Spinal cord (tissue), 9 donors: ENCODE measurements at regions not wholly inside any gene's neighbourhood (a gene's known extent, or its start where the extent isn't known, plus 50 kb on each side); places are given as distances from the start of the nearest gene placed in this dataset.
"Not testable (repeated sequence)": the region's sequence is repeated elsewhere in the genome, so short reads cannot be mapped to it uniquely, and the experiment has no call there.

Experiments
- DNase-seq, 6 donors: peaks; one replicate each; pipeline versions ENCODE4 v3.0.0 to v3.0.0-alpha.2; 2013 to 2015; ENCODE audit warnings: low spot score in 6 of 6, low read depth in 4 of 6
- H3K27ac ChIP-seq: one replicate; pipeline ENCODE4 v1.5.1; 2013; ENCODE audit warnings: low read depth, low read length, control low read depth
- H3K27me3 ChIP-seq: one replicate; pipeline ENCODE4 v1.6.1; 2013; ENCODE audit warnings: low read length; ENCODE audit not compliant: control insufficient read depth, insufficient read depth
- H3K36me3 ChIP-seq: one replicate; pipeline ENCODE4 v1.6.1; 2013; ENCODE audit warnings: low read length; ENCODE audit not compliant: control insufficient read depth, insufficient read depth
- H3K4me1 ChIP-seq: one replicate; pipeline ENCODE4 v1.6.1; 2013; ENCODE audit warnings: low read length; ENCODE audit not compliant: control insufficient read depth, insufficient read depth
- H3K4me3 ChIP-seq: one replicate; pipeline ENCODE4 v1.5.1; 2013; ENCODE audit warnings: low read depth, low read length, control low read depth
- H3K9me3 ChIP-seq: one replicate; pipeline ENCODE4 v1.6.1; 2013; ENCODE audit warnings: low read length; ENCODE audit not compliant: control insufficient read depth, insufficient read depth
- WGBS: methylation state at CpG from one replicate; pipeline ENCODE4 v1.1.5; 2013; ENCODE audit warnings: missing lambda C conversion rate; ENCODE audit not compliant: insufficient coverage; 5-methylcytosine and 5-hydroxymethylcytosine counted together
- donor health status: healthy.

GRCh38 chr16:77511053-77511452 lies 76.2 kb upstream of the ADAMTS18 start:
- H3K27me3 ChIP-seq, result no peaks in the 10 kb centered on the region
- no peak overlapping the region for H3K27ac ChIP-seq
- no peaks in the 10 kb centered on the region for H3K9me3 ChIP-seq
- no peak for DNase-seq
- H3K4me1 ChIP-seq, result no peaks in the 10 kb centered on the region
- WGBS, result 69% methylated on average over 3 of the region's 5 CpGs
- H3K4me3 ChIP-seq, result no peak overlapping the region
- H3K36me3 ChIP-seq, result no peaks in the 10 kb centered on the region

- Histone ChIP-seq H3K27ac (no peak overlapping the region), H3K9me3 (no peaks in the 10 kb centered on the region), H3K36me3 (no peaks in the 10 kb centered on the region), H3K4me3 (no peak overlapping the region), H3K27me3 (no peaks in the 10 kb centered on the region), H3K4me1 (no peaks in the 10 kb centered on the region)
- 50% methylated on average over 5 of the region's 5 CpGs for WGBS
- DNase-seq, result peak in 1 of 6 donors; percentile 78
Measured at GRCh38 chr16:77514500-77515220, 79.8 kb upstream of the ADAMTS18 start.

- H3K36me3 ChIP-seq, H3K27ac ChIP-seq, H3K4me1 ChIP-seq, H3K9me3 ChIP-seq, DNase-seq, H3K4me3 ChIP-seq, H3K27me3 ChIP-seq: not testable (repeated sequence)
- 83% methylated on average over 3 of the region's 6 CpGs for WGBS
Measured at GRCh38 chr16:77525226-77525625, 90.4 kb upstream of the ADAMTS18 start.

DNA sequence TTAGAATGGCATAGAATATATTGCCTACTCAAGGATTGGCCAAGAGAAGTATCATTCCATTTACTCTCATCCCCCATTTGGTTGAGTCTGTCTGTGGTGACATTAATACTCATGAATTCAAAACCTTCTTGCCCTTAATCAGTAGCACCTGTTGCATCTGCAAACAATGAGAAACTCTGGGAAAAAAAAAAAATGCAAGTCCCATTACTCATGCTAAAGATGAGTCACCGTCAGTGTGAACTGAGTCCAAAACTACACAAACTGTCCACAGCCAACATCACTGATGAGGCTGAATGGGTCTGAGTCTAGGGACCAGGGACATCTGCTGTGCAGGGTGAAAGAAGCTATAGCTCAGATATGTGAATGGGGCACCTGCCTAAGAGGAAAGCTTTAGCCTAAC lies 96.9 kb upstream of the ADAMTS18 start:
- no peaks in the 10 kb centered on the region for H3K9me3 ChIP-seq
- H3K4me1 ChIP-seq, result no peaks in the 10 kb centered on the region
- no CpG with 5 or more reads among the region's 1 CpG for WGBS
- no peak overlapping the region for H3K27ac ChIP-seq
- no peak for DNase-seq
- H3K4me3 ChIP-seq, result no peak overlapping the region
- H3K36me3 ChIP-seq, result no peaks in the 10 kb centered on the region
- no peaks in the 10 kb centered on the region for H3K27me3 ChIP-seq

GRCh38 chr16:77536809-77537208 lies 102.0 kb upstream of the ADAMTS18 start:
- WGBS, result 39% methylated on average over 2 of the region's 5 CpGs
- H3K27ac ChIP-seq, result no peak overlapping the region
- no peaks in the 10 kb centered on the region for H3K4me1 ChIP-seq
- DNase-seq, result peak in 1 of 6 donors; percentile 53
- no peak overlapping the region for H3K4me3 ChIP-seq
- H3K9me3 ChIP-seq, result no peaks in the 10 kb centered on the region
- H3K27me3 ChIP-seq, result no peaks in the 10 kb centered on the region
- no peaks in the 10 kb centered on the region for H3K36me3 ChIP-seq

DNA sequence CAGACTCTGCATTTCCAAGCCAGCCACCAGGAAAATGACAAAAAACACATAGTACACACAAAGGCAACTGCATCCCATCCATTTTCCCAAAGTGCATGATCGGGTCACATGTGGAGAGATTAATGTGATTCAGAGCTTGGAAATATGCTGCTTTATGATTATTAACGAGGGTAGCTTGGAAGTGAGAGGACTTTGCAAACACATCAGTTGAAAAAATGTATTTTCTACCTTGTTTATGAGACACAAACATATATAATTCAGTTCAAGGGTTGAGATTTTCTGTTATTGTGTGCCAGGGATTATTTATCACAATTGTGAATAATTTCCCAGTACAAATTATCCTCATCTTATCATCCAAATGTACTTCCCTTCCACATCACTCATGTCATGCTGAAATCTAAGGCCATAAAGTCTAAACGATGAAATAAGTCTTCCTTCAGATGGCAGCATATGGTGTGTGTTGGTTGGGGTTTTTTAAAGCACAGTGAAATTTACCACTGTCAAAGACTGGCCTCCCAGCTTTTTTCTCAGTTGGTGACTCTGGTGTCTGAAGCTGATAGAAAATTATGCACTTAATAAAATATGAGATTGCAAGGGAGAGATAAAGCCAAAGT lies 104.7 kb upstream of the ADAMTS18 start:
- no peak overlapping the region for H3K4me3 ChIP-seq
- H3K4me1 ChIP-seq, result no peaks in the 10 kb centered on the region
- DNase-seq, result peak in 1 of 6 donors; percentile 73
- H3K36me3 ChIP-seq, result no peaks in the 10 kb centered on the region
- H3K27ac ChIP-seq, result no peak overlapping the region
- WGBS, result no CpG with 5 or more reads among the region's 3 CpGs
- no peaks in the 10 kb centered on the region for H3K27me3 ChIP-seq
- H3K9me3 ChIP-seq, result no peaks in the 10 kb centered on the region

DNA sequence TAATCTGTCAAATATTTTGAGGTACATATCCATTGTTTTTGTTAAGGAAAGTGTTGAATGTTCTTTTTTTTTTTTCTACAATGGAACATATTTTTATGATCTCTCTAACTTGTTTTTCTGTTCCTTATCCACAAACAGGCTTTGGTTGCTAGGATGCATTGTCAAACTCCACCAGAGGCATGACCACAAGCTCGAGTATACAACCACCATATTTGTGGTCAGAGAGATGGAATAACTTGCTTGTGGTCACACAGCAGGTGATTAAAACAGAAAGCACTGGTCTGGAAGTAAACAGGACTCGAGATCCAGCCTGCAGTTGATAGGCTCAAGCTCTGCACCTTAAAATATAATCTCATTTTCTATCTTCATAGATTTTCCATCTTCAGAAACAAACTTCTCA lies 105.8 kb upstream of the ADAMTS18 start:
- Histone ChIP-seq H3K36me3 (no peaks in the 10 kb centered on the region), H3K4me3 (no peak overlapping the region), H3K4me1 (no peaks in the 10 kb centered on the region), H3K27ac (no peak overlapping the region), H3K27me3 (no peaks in the 10 kb centered on the region), H3K9me3 (no peaks in the 10 kb centered on the region)
- 50% methylated on average over 1 of the region's 2 CpGs for WGBS
- no peak for DNase-seq

DNA sequence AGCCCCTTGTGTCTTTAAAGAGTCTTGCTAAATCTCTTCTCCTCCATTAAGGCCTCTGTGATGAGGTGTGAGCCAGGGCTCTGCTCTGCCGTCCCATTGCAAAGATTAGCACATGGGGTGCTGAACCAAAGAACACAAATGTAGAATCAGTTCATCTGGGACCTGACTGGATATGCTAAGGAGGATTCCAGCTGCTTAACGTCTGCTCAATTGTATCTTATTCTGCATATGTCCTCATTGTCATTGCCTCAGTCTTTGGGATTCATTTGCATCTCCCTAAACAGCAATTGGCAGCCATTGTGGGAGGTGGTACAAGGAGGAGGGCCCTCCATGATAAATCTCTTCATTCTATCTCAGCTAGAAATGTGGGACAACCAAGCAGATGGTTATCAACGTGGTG lies 106.3 kb upstream of the ADAMTS18 start:
- no peak overlapping the region for H3K4me3 ChIP-seq
- no peak overlapping the region for H3K27ac ChIP-seq
- DNase-seq, result peak in 1 of 6 donors; percentile 51
- no CpG with 5 or more reads among the region's 3 CpGs for whole genome bisulfite sequencing
- no peaks in the 10 kb centered on the region for H3K36me3 ChIP-seq
- no peaks in the 10 kb centered on the region for H3K9me3 ChIP-seq
- no peaks in the 10 kb centered on the region for H3K4me1 ChIP-seq
- no peaks in the 10 kb centered on the region for H3K27me3 ChIP-seq

DNA sequence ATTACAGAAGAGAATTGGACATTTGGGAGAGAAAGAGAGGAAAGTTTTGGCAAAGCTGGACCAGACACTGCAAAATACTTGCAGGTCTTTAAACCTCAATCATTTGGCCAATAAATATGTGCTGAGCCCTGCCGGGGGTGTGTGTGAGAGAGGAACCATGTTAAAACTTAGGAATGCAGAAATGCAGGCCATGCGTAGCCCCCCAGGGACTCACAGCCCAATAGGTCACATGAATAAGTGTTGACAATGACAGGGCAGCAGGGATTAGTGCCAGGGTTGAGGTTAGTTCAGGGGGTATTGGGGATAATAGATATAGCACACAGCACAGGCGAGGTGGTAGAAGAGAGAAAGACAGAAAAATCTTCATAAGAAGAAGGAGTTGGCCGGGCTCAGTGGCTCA lies 113.3 kb upstream of the ADAMTS18 start:
- Histone ChIP-seq H3K4me1 (no peaks in the 10 kb centered on the region), H3K36me3 (no peaks in the 10 kb centered on the region), H3K9me3 (no peaks in the 10 kb centered on the region), H3K27ac (no peak overlapping the region), H3K4me3 (no peak overlapping the region), H3K27me3 (no peaks in the 10 kb centered on the region)
- WGBS, result 52% methylated on average over 2 of the region's 4 CpGs
- no peak for DNase-seq

GRCh38 chr16:77548766-77549165 lies 113.9 kb upstream of the ADAMTS18 start:
- H3K4me3 ChIP-seq, result no peak overlapping the region
- WGBS, result no CpG with 5 or more reads among the region's 2 CpGs
- H3K27ac ChIP-seq, result no peak overlapping the region
- no peaks in the 10 kb centered on the region for H3K9me3 ChIP-seq
- H3K36me3 ChIP-seq, result no peaks in the 10 kb centered on the region
- DNase-seq, result no peak
- H3K4me1 ChIP-seq, result no peaks in the 10 kb centered on the region
- no peaks in the 10 kb centered on the region for H3K27me3 ChIP-seq
